ENCODE measurements at regions not wholly inside any gene's neighbourhood (a gene's known extent, or its start where the extent isn't known, plus 50 kb on each side); places are given as distances from the start of the nearest gene placed in this dataset.

GRCh38 chr9:17009071-17009470, 125.8 kb upstream of the CNTLN start:
- Histone ChIP-seq H4K91ac (replicated peaks; ENCODE audit: insufficient read length, low read length) (no peak overlapping the region), H2BK15ac (ENCODE audit: low read length) (no peak overlapping the region), H3K56ac (replicated peaks; ENCODE audit: insufficient read length, low read depth, low read length) (no peak overlapping the region), H3K79me1 (ENCODE audit: low read depth, low read length) (no peaks in the 10 kb centered on the region), H3K4me1 (replicated peaks in 1 of 4; ENCODE audit: control insufficient read depth in 3 of 4, insufficient read depth in 4 of 4, low read length in 3 of 4) (no peaks in the 10 kb centered on the region), H4K5ac (ENCODE audit: insufficient read length, low read depth, low read length) (no peak overlapping the region), H3K4me2 (ENCODE audit: insufficient read depth in 1 of 2, low read depth in 2 of 2, low read length in 2 of 2) (no peak overlapping the region), H2BK5ac (ENCODE audit: low read depth, low read length) (no peak overlapping the region), H3K9me3 (ENCODE audit: insufficient read depth in 2 of 2, low read depth in 1 of 2, low read length in 1 of 2) (no peaks in the 10 kb centered on the region), H3K9ac (replicated peaks in 1 of 4; ENCODE audit: extremely low read depth in 1 of 4, low read depth in 3 of 4, low read length in 3 of 4) (no peak overlapping the region), H3K79me2 (ENCODE audit: control insufficient read depth in 1 of 2, insufficient read depth in 2 of 2, low read length in 2 of 2) (no peaks in the 10 kb centered on the region), H2BK12ac (ENCODE audit: low read depth, low read length) (no peak overlapping the region), H2BK20ac (ENCODE audit: low read length) (no peak overlapping the region), H2AFZ (ENCODE audit: low read length) (no peak overlapping the region), H3K14ac (ENCODE audit: insufficient read length) (no peak overlapping the region), H4K20me1 (replicated peaks in 1 of 2; ENCODE audit: control insufficient read depth in 1 of 2, insufficient read depth in 2 of 2, low read length in 2 of 2) (no peaks in the 10 kb centered on the region), H2AK5ac (ENCODE audit: low read depth, low read length) (no peak overlapping the region), H3K27ac (ENCODE audit: low read depth, low read length) (no peak overlapping the region), H3K36me3 (ENCODE audit: control insufficient read depth in 2 of 4, insufficient read depth in 4 of 4, low read length in 3 of 4) (no peaks in the 10 kb centered on the region), H3K23me2 (ENCODE audit: low read depth, low read length) (no peaks in the 10 kb centered on the region), H3K18ac (ENCODE audit: extremely low read depth, low read length) (no peak overlapping the region), H2BK120ac (replicated peaks; ENCODE audit: low read depth, low read length) (no peak overlapping the region), H3K4ac (replicated peaks; ENCODE audit: insufficient read length, low read depth, low read length) (no peak overlapping the region), H3K23ac (ENCODE audit: insufficient read length) (no peak overlapping the region), H3K27me3 (replicated peaks in 1 of 4; ENCODE audit: control insufficient read depth in 3 of 4, extremely low read depth in 1 of 4, insufficient read depth in 3 of 4, low read length in 3 of 4) (no peaks in the 10 kb centered on the region), H3K4me3 (ENCODE audit: extremely low read depth in 1 of 4, insufficient read depth in 2 of 4, low read depth in 3 of 4, low read length in 4 of 4) (no peak overlapping the region), H4K8ac (ENCODE audit: extremely low read depth, insufficient read depth, low read length) (no peak overlapping the region)
- DNase-seq (ENCODE audit: low read depth in 1 of 2, low spot score in 2 of 2) = no peak
- no peak for FAIRE-seq
- 98% methylated on average over 2 of the region's 2 CpGs; no CpG with 5 or more reads in 1 of the 2 experiments for WGBS, 2 experiments (ENCODE audit: extremely low coverage in 1 of 2, insufficient coverage in 1 of 2, insufficient read length in 1 of 2, insufficient replicate concordance in 2 of 2, low coverage in 1 of 2, low lambda C conversion rate in 2 of 2, missing lambda C conversion rate in 1 of 2)
- CTCF ChIA-PET (ENCODE audit: partially characterized antibody) = interaction anchor here (1.0 to 1.8 kb wide), 2 partner anchors 10 to 47 kb away, joined by 3 to 4 read pairs; no protein-coding TSS in a partner anchor
- POLR2A ChIA-PET (ENCODE audit: partially characterized antibody) = no interaction called here
- TF ChIP-seq RBBP5 (IDR thresholded peaks at IDR 0.05; ENCODE audit: borderline replicate concordance, low read depth, low read length) = no peak
- no peak for TF ChIP-seq GTF2F1 (IDR thresholded peaks at IDR 0.05; ENCODE audit: borderline replicate concordance, low read depth, low read length)
- TF ChIP-seq SIX5 (IDR thresholded peaks at IDR 0.05; ENCODE audit: low read depth, low read length) = no peak
- TF ChIP-seq SP4 (IDR thresholded peaks at IDR 0.05; ENCODE audit: low read length) = no peak
- no peak for TF ChIP-seq RNF2 (IDR thresholded peaks at IDR 0.05; ENCODE audit: borderline replicate concordance, low read depth, low read length, missing control alignments, poor library complexity, severe bottlenecking)

Measured in H1 (cell line).